GM06990 (cell line): ENCODE measurements at regions not wholly inside any gene's neighbourhood (a gene's known extent, or its start where the extent isn't known, plus 50 kb on each side); places are given as distances from the start of the nearest gene placed in this dataset.

Source experiments
- DNase-seq: peaks from one replicate; pipeline ENCODE4 v3.0.0-alpha.2; 2011; ENCODE audit not compliant: insufficient read length; ENCODE audit errors: extremely low read depth
- H3K27me3 ChIP-seq: replicated peaks from 2 replicates; pipeline ENCODE4 v1.6.0; 2011; ENCODE audit warnings: low read length; ENCODE audit not compliant: control insufficient read depth, insufficient read depth
- H3K36me3 ChIP-seq: 2 replicates; pipeline ENCODE4 v1.5.1; 2011; ENCODE audit warnings: low read length; ENCODE audit not compliant: control insufficient read depth, insufficient read depth
- H3K4me3 ChIP-seq: replicated peaks from 2 replicates; pipeline ENCODE4 v1.5.1; 2011; ENCODE audit warnings: low read depth, mild to moderate bottlenecking, control low read depth, low read length
- TF ChIP-seq, protein P1 (sequence below): IDR thresholded peaks from 2 replicates; pipeline ENCODE4 v1.5.1; 2011; ENCODE audit warnings: low read length, control low read depth, mild to moderate bottlenecking, inconsistent platforms; ENCODE audit not compliant: insufficient read depth, poor library complexity, severe bottlenecking

DNA sequence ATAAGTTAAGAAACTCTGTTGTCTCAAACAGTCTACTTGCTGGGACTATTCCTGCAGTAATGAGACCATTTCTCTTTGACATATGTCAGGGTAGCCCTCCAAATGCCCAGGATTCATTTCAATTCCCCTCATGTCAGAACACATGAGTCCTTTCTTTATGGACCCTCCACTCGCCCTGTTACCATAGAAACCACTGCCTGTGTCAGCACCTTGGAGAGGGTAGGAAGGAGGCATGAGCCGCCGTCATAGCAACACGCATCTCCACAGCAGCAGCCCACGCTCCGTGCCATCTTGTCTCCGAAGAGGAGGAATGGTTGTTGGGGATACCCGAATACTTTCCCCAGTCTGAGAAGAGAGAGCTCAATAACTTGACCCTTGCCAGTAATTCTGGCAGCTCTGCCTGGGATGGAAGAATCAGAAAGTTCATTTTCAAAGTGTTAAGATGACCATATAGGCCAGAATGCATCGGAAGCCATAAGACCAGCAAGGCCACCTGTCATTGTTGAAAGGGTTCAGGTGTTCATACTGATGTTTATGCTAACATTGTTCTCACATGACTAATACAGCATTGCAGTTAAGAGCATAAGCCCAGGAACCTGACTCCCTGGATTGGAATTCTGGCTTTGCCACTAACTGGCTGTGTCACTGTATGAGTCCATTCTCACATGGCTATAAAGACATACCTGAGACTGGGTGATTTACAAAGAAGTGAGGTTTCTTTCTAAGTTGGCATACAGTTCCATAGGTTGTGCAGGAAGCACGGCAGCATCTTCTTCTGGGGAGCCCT lies 141.3 kb downstream of the ABCC12 start:
- no peak for DNase-seq
- TF ChIP-seq, protein P1, sequence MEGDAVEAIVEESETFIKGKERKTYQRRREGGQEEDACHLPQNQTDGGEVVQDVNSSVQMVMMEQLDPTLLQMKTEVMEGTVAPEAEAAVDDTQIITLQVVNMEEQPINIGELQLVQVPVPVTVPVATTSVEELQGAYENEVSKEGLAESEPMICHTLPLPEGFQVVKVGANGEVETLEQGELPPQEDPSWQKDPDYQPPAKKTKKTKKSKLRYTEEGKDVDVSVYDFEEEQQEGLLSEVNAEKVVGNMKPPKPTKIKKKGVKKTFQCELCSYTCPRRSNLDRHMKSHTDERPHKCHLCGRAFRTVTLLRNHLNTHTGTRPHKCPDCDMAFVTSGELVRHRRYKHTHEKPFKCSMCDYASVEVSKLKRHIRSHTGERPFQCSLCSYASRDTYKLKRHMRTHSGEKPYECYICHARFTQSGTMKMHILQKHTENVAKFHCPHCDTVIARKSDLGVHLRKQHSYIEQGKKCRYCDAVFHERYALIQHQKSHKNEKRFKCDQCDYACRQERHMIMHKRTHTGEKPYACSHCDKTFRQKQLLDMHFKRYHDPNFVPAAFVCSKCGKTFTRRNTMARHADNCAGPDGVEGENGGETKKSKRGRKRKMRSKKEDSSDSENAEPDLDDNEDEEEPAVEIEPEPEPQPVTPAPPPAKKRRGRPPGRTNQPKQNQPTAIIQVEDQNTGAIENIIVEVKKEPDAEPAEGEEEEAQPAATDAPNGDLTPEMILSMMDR, result no peak
- H3K4me3 ChIP-seq, result no peak overlapping the region
- H3K27me3 ChIP-seq, result no peaks in the 10 kb centered on the region; the same call in 1 of the 2 replicates
- H3K36me3 ChIP-seq, result no peaks in the 10 kb centered on the region

DNA sequence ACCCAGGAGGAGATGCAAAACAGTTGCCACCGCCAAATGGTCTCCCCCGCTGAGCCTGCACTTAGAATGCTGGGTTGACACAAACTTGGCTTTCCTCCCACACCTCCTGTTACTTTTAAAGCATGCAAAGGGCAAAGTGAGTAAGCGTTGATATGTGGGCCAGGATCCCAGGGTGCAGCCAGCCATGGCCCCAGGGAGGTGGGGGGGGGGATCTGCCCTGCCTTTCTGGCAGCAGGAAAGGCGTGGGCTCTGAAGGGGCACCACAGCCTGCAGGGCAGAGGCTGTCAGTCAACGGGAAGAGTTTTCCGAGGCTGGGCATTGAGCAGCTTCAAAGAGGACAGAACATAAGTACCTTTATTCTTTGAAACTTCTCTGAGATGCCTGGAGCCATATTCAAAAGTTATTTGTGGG lies 142.3 kb downstream of the ABCC12 start:
- no peaks in the 10 kb centered on the region; the same call in 1 of the 2 replicates for H3K27me3 ChIP-seq
- no peaks in the 10 kb centered on the region for H3K36me3 ChIP-seq
- no peak for DNase-seq
- TF ChIP-seq, protein P1, result no peak
- no peak overlapping the region for H3K4me3 ChIP-seq

DNA sequence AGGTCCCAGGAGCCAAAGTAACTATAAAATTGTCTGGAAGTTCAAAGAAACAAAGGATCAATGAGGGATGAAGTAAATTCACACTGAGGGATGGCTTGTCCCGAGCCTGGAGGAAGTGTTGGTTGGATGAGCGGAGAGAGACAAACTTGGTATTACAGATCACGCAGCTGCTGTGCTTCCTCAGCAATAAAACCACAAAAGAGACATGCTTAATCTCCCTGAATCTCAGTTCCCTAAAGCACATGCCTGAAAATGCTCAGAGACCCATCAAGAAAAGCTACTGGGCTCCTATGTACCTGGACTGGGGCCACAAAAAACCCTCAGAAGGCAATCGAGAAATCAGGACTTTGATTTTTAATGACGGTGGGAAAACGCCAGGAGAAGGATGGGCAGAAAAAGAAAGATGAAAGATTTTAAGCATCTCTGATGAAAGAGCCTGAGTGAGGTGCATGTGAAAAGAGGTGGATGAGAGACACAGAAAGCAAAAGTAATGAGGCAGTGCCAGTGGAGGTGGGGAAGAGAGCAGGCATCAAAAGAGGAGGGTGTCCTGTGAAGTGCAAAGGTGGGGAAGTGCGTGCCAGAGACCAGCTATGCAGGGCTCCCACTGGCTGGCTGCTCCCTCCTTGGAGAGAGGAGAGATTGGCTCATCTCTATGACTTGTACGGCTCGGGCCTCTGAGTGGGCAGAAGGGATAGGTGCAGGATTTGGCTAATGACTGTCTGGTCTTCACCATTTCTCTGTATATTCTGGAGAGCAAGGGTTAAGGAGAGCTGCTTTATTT lies 143.7 kb downstream of the ABCC12 start:
- TF ChIP-seq, protein P1, result no peak
- Histone ChIP-seq H3K4me3 (no peak overlapping the region), H3K27me3 (no peaks in the 10 kb centered on the region; the same call in 1 of the 2 replicates), H3K36me3 (no peaks in the 10 kb centered on the region)
- no peak for DNase-seq

DNA sequence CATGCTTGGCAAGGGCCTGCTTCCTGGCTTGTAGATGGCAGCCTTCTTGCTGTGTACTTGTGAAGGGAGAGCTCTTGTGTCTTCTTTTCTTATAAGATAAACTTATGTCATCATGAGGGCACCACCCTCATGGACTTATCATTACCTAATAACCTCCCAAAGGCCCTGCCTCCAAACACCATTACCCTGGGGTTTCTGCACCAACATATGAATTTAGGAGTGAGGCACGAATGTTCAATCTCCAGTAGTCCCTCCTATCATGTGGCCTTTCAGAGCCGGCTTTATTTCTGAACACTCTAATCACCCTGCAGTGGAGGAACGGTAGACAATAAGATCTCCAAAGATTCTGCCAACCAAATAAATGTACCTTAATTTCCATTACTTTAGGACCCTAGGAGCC lies 144.3 kb downstream of the ABCC12 start:
- no peak for DNase-seq
- H3K4me3 ChIP-seq, result no peak overlapping the region
- H3K36me3 ChIP-seq, result no peaks in the 10 kb centered on the region
- TF ChIP-seq, protein P1, result no peak
- no peaks in the 10 kb centered on the region; the same call in 1 of the 2 replicates for H3K27me3 ChIP-seq

DNA sequence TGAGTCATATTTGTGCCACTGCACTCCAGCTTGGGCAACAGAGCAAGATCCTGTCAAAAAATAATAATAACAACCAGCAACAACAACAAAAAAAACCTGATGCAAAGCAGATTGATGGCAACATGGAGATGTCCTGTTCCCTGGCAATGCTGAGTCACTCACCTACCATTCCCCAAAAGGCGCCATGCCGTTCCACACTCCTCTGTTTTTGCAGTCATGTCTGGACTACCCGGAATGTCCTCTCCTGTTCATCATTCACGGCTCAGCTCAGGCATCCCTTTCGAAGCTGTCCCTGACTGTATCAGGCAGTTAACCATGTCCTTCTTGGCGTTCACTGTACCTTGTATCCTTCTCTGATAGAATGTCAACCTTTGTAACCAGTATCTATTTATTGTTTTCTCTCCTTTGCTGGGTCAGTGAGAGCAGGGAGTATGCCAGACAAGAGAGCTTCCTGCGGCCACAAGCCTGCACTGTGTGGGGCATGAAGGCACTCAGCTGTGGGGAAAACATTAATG lies 147.7 kb downstream of the ABCC12 start:
- TF ChIP-seq, protein P1, result no peak
- DNase-seq, result no peak
- Histone ChIP-seq H3K27me3 (peaks cover 2% of the 10 kb centered on the region), H3K36me3 (no peaks in the 10 kb centered on the region), H3K4me3 (no peak overlapping the region)
